Calu3 (cell line): ENCODE measurements at regions not wholly inside any gene's neighbourhood (a gene's known extent, or its start where the extent isn't known, plus 50 kb on each side); places are given as distances from the start of the nearest gene placed in this dataset.
"Not testable (repeated sequence)": the region's sequence is repeated elsewhere in the genome, so short reads cannot be mapped to it uniquely, and the experiment has no call there.

Experiments used
- BruUV-seq: library from RNA; stranded (reverse); fragments of 400-500 nt; replicated peaks from 2 replicates; lab custom pipeline; 2021; lab: Mats Ljungman, UMichigan
- CTCF ChIA-PET: fragments of 300-600 bp; sonication (Branson Sonifier 250); formaldehyde crosslinking; loops from one replicate; lab custom pipeline; 2022; ENCODE audit warnings: antibody characterized with exemption; lab: Charles Lee
- DNase-seq: peaks from one replicate; pipeline ENCODE4 v3.0.0; 2022
- H3K27ac Mint-ChIP-seq: one replicate; pipeline ENCODE4 v1.8.0; 2022; ENCODE audit warnings: mixed read lengths; ENCODE audit not compliant: unreplicated experiment
- H3K27me3 Mint-ChIP-seq: one replicate; pipeline ENCODE4 v1.8.0; 2022; ENCODE audit warnings: mixed read lengths; ENCODE audit not compliant: unreplicated experiment
- H3K36me3 Mint-ChIP-seq: one replicate; pipeline ENCODE4 v1.8.0; 2022; ENCODE audit warnings: mild to moderate bottlenecking, moderate library complexity, mixed read lengths; ENCODE audit not compliant: insufficient read depth, unreplicated experiment
- H3K4me1 Mint-ChIP-seq: one replicate; pipeline ENCODE4 v1.8.0; 2022; ENCODE audit warnings: mild to moderate bottlenecking, low read depth, mixed read lengths; ENCODE audit not compliant: unreplicated experiment
- H3K4me3 Mint-ChIP-seq: one replicate; pipeline ENCODE4 v1.8.0; 2022; ENCODE audit warnings: mild to moderate bottlenecking, low read depth, moderate library complexity, mixed read lengths; ENCODE audit not compliant: unreplicated experiment
- H3K9me3 Mint-ChIP-seq: one replicate; pipeline ENCODE4 v1.8.0; 2022; ENCODE audit warnings: low read depth, mixed read lengths; ENCODE audit not compliant: unreplicated experiment
- CTCF ChIP-seq: fragments of 200-600 bp; IDR thresholded peaks from one replicate; pipeline ENCODE4 v1.8.0; 2022; ENCODE audit warnings: antibody characterized with exemption; ENCODE audit not compliant: unreplicated experiment
- intact Hi-C: fragments of 100-400 bp; cut with micrococcal nuclease; formaldehyde crosslinking; loops from one replicate; pipeline ENCODE4 v1.10.0; 2022; ENCODE audit not compliant: unreplicated experiment

- no peaks in the 10 kb centered on the region for H3K27me3 Mint-ChIP-seq
These were observed 1008.4 kb downstream of the BRD1 start for GRCh38 chr22:48819232-48819631.

DNA sequence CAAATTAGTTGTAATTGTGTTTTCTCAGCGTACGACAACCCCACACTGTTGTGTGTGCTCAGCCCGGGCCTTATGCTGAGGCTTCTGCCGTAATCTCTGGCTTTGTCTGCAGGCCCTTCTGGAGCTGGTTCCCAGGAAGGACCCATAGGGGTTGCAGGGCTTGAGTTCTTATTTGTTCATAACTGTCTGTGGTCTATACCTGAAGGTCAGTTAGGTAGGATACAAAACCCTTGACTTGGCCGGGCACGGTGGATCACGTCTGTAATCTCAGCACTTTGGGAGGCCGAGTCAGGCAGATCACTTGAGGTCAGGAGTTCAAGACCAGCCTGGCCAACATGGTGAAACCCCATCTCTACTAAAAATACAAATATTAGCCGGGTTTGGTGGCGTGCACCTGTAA, 1010.2 kb downstream of the BRD1 start:
- intact Hi-C loops, H3K36me3 Mint-ChIP-seq, H3K4me1 Mint-ChIP-seq, H3K27ac Mint-ChIP-seq, DNase-seq, H3K27me3 Mint-ChIP-seq, H3K4me3 Mint-ChIP-seq, BruUV-seq, CTCF ChIA-PET: not testable (repeated sequence)
- peaks cover 25% of the 10 kb centered on the region for H3K9me3 Mint-ChIP-seq

More at GRCh38 chr22:48819232-48819631, 1008.4 kb downstream of the BRD1 start:
- CTCF ChIA-PET: no interaction called here
- no peak overlapping the region for H3K4me3 Mint-ChIP-seq
- peaks cover 27% of the 10 kb centered on the region for H3K9me3 Mint-ChIP-seq
- no peak overlapping the region for H3K27ac Mint-ChIP-seq
- DNase-seq: no peak
- no peak for TF ChIP-seq CTCF
- BruUV-seq: no TSS peak
- intact Hi-C loops: no loop called here
- H3K4me1 Mint-ChIP-seq: no peaks in the 10 kb centered on the region
- no peaks in the 10 kb centered on the region for H3K36me3 Mint-ChIP-seq

DNA sequence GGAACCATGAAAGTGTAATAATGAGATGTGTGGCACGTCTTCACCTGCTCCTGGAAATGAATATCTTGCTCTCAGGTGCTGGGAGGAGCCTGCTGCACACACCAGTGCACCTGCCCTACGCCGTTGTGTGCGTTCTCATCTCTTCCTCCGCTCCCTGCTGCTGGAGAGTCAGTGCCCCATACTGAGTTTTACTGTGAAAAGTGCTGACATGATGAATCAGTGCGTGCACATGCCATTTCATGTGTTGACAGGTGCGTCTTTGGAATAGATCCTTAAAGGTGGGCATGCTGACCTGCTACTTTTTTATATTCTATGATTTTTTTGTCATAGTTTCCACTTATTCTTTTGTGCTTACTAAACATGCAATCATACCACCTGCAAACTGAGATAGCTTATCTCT, 1015.8 kb downstream of the BRD1 start:
- TF ChIP-seq CTCF: no peak
- Mint-ChIP-seq H3K27ac (no peak overlapping the region), H3K4me3 (no peak overlapping the region), H3K27me3 (no peaks in the 10 kb centered on the region), H3K4me1 (no peaks in the 10 kb centered on the region), H3K36me3 (no peaks in the 10 kb centered on the region), H3K9me3 (peaks cover 18% of the 10 kb centered on the region)
- BruUV-seq: no TSS peak
- CTCF ChIA-PET: interaction anchor here (0.6 kb wide), 1 partner anchor 15 kb away, joined by 3 read pairs; no protein-coding TSS in a partner anchor
- DNase-seq: no peak
- intact Hi-C loops: no loop called here

DNA sequence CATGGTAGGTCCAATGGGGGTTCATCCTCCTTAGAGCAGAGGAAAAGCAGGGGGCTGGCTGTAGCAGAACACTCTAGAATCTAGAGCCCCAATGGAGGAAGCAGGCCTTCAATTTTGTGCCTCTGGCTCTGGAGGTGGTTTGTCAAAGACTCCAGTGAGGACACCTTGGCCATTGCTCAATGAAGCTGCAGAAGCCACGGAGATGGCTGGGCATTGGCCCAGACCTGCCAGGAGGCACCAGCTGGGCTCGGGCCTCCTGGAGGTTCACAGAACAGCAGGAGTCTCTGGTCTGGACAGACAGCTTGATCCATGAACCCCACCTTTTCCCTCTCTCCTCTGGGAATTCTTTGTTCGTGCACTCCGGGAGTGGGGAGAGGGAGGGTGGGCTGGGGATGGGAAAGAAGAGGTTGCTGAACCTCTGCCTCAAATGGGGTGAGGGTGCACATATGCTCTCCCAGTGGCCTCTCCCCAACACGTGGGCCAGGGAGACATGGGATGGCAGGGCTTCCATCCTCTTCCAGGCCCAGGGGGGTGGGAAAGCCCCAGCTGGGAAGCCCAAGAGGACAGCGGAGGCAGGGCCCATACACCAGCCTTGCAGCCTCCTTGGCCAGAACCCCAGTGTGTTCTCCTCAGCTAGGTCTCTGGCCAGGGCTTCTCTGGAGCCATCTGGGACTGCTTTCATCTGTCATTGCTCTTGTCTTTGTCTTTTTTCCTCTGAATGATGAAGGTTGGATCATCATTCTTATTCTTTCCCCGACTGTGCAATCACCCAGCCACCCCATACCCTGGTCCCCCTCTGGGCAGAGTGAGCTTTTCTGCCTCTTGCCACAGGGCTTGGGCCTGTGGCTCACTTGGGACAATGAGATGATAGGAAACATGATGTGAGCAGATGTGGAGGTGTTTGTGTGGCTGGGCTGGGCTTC, 1019.4 kb downstream of the BRD1 start:
- CTCF ChIA-PET: no interaction called here
- BruUV-seq: no TSS peak
- H3K27ac Mint-ChIP-seq: no peak overlapping the region
- TF ChIP-seq CTCF: no peak
- no peak for DNase-seq
- H3K4me1 Mint-ChIP-seq: no peaks in the 10 kb centered on the region
- H3K9me3 Mint-ChIP-seq: peaks cover 6% of the 10 kb centered on the region
- H3K36me3 Mint-ChIP-seq: no peaks in the 10 kb centered on the region
- intact Hi-C loops: no loop called here
- no peaks in the 10 kb centered on the region for H3K27me3 Mint-ChIP-seq
- H3K4me3 Mint-ChIP-seq: no peak overlapping the region

DNA sequence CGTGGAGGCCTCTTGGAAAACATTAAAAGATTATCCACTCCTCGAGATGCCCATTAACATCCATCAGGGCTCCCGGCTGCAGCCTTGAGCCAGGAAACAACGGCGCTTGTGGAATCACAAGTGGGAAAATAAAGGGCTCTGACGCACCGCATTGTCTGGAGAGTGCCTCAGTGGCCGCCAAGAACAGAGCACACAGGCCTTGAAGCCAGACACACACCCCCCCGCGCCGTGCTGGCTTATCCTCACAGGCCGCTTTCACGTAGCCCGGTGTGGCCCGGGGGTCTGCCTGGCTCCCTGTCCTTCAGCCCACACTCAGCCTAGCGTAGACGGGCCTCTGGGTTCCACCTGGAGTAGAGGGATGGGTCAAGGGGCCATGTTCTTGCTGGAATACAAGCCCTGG, 1020.5 kb downstream of the BRD1 start:
- H3K9me3 Mint-ChIP-seq: peaks cover 6% of the 10 kb centered on the region
- H3K27ac Mint-ChIP-seq: no peak overlapping the region
- no peaks in the 10 kb centered on the region for H3K4me1 Mint-ChIP-seq
- TF ChIP-seq CTCF: no peak
- H3K36me3 Mint-ChIP-seq: no peaks in the 10 kb centered on the region
- DNase-seq: no peak
- CTCF ChIA-PET: no interaction called here
- no peak overlapping the region for H3K4me3 Mint-ChIP-seq
- no TSS peak for BruUV-seq
- intact Hi-C loops: no loop called here
- no peaks in the 10 kb centered on the region for H3K27me3 Mint-ChIP-seq
